PC-3 (cell line): ENCODE measurements at regions not wholly inside any gene's neighbourhood (a gene's known extent, or its start where the extent isn't known, plus 50 kb on each side); places are given as distances from the start of the nearest gene placed in this dataset.

Experiments
- ATAC-seq: fragments of 200-7000 bp; cut with Tn5 transposase; 2 replicates; pipeline ENCODE4 v1.9.1; 2020; ENCODE audit warnings: mild to moderate bottlenecking, moderate library complexity
- BruUV-seq: library from RNA; stranded (reverse); fragments of 400-500 nt; replicated peaks from 2 replicates; lab custom pipeline; 2021; lab: Mats Ljungman, UMichigan
- CTCF ChIA-PET: fragments of 300-600 bp; sonication (Branson Sonifier 250); formaldehyde crosslinking; loops from one replicate; lab custom pipeline; 2022; ENCODE audit warnings: antibody characterized with exemption; lab: Charles Lee
- POLR2A ChIA-PET: fragments of 300-600 bp; sonication (Branson Sonifier 250); formaldehyde crosslinking; loops from one replicate; lab custom pipeline; 2022; ENCODE audit warnings: antibody characterized with exemption; ENCODE audit not compliant: unreplicated experiment; lab: Charles Lee
- DNase-seq: peaks from one replicate; pipeline ENCODE4 v3.0.0-alpha.2; 2015
- H2AFZ ChIP-seq: fragments of 300-600 bp; sonication (generic); 2 replicates; pipeline ENCODE4 v1.6.0; 2016; ENCODE audit warnings: antibody characterized with exemption, low read length
- H3F3A ChIP-seq: fragments of 300-600 bp; sonication (generic); one replicate; pipeline ENCODE4 v1.6.0; 2017; ENCODE audit warnings: antibody characterized with exemption, low read length, control low read depth, mild to moderate bottlenecking; ENCODE audit not compliant: unreplicated experiment
- H3K27ac ChIP-seq: fragments of 300-600 bp; sonication (generic); 2 replicates; pipeline ENCODE4 v1.5.1; 2016; ENCODE audit warnings: mild to moderate bottlenecking, low read length
- H3K27me3 ChIP-seq: fragments of 300-600 bp; sonication (generic); 2 replicates; pipeline ENCODE4 v1.6.1; 2016; ENCODE audit warnings: low read length, mixed read lengths
- H3K36me3 ChIP-seq: fragments of 300-600 bp; sonication (generic); 2 replicates; pipeline ENCODE4 v1.6.1; 2016; ENCODE audit warnings: low read depth, mixed run types, low read length, mixed read lengths
- H3K4me1 ChIP-seq: fragments of 300-600 bp; sonication (generic); 2 replicates; pipeline ENCODE4 v1.5.1; 2016; ENCODE audit warnings: low read length; ENCODE audit not compliant: insufficient read depth
- H3K4me2 ChIP-seq: fragments of 300-600 bp; sonication (generic); 2 replicates; pipeline ENCODE4 v1.6.0; 2016; ENCODE audit warnings: low read length
- H3K4me3 ChIP-seq: fragments of 300-600 bp; sonication (generic); 2 replicates; pipeline ENCODE4 v1.5.1; 2016; ENCODE audit warnings: mild to moderate bottlenecking, low read length, mixed read lengths
- H3K79me2 ChIP-seq: fragments of 300-600 bp; sonication (generic); 2 replicates; pipeline ENCODE4 v1.6.1; 2017; ENCODE audit warnings: low read length, mixed read lengths
- H3K9ac ChIP-seq: fragments of 300-600 bp; sonication (generic); 2 replicates; pipeline ENCODE4 v1.6.0; 2016; ENCODE audit warnings: mild to moderate bottlenecking, low read length
- H3K9me2 ChIP-seq: fragments of 300-600 bp; sonication (generic); replicated peaks from 2 replicates; pipeline ENCODE4 v1.6.1; 2016; ENCODE audit warnings: mixed run types, low read length, mixed read lengths
- H3K9me3 ChIP-seq: fragments of 300-600 bp; sonication (generic); 2 replicates; pipeline ENCODE4 v1.6.1; 2016; ENCODE audit warnings: low read length, mixed read lengths
- H4K20me1 ChIP-seq: fragments of 300-600 bp; sonication (generic); 2 replicates; pipeline ENCODE4 v1.6.1; 2016; ENCODE audit warnings: low read length, mixed read lengths
- CTCF ChIP-seq: fragments of 300-600 bp; sonication (generic); conservative IDR thresholded peaks from 2 replicates; pipeline ENCODE4 v1.5.1; 2017; ENCODE audit warnings: antibody characterized with exemption, low read depth, mild to moderate bottlenecking, low read length
- EZH2 ChIP-seq: fragments of 300-600 bp; sonication (generic); IDR thresholded peaks from one replicate; pipeline ENCODE4 v1.6.1; 2017; ENCODE audit warnings: antibody characterized with exemption, mild to moderate bottlenecking, low read length; ENCODE audit not compliant: unreplicated experiment
- EZH2phosphoT487 ChIP-seq: fragments of 300-600 bp; sonication (generic); IDR thresholded peaks from 2 replicates; pipeline ENCODE4 v1.6.1; 2018; ENCODE audit warnings: mild to moderate bottlenecking, antibody characterized with exemption, low read length, borderline replicate concordance
- intact Hi-C: fragments of 100-400 bp; cut with micrococcal nuclease; formaldehyde crosslinking; loops from 2 replicates; pipeline ENCODE4 v1.9.0; 2023

- Histone ChIP-seq H3K27me3 (no peaks in the 10 kb centered on the region), H3K4me2 (no peak overlapping the region), H3K9me2 (no peaks in the 10 kb centered on the region), H4K20me1 (no peaks in the 10 kb centered on the region), H3K4me3 (no peak overlapping the region), H2AFZ (peak overlapping the region; percentile 40; the same call in 1 of the 2 replicates), H3F3A (no peaks in the 10 kb centered on the region), H3K9me3 (no peaks in the 10 kb centered on the region), H3K4me1 (peaks cover 3% of the 10 kb centered on the region; the same call in 1 of the 2 replicates), H3K9ac (no peak overlapping the region), H3K79me2 (no peaks in the 10 kb centered on the region), H3K36me3 (no peaks in the 10 kb centered on the region), H3K27ac (no peak overlapping the region)
- ChIA-PET POLR2A (no interaction called here), CTCF (interaction anchor here (0.5 to 1.9 kb wide), 11 partner anchors 10 to 297 kb away, joined by 3 to 21 read pairs (median 4); partner anchors contain the start of gene TBC1D5)
- DNase-seq (peak; percentile 83), ATAC-seq (peak; percentile 93)
- intact Hi-C loops, result loop anchor here (1.0 to 5.0 kb wide), 6 partner anchors 62 to 584 kb away; no protein-coding TSS in a partner anchor
- TF ChIP-seq CTCF (peak; percentile 98), EZH2 (no peak)
- BruUV-seq, result no TSS peak
Measured at GRCh38 chr3:17841190-17841828, 98.9 kb upstream of the TBC1D5 start.

- TF ChIP-seq EZH2, result no peak
- no peak for TF ChIP-seq EZH2phosphoT487
- TF ChIP-seq CTCF, result no peak
- Histone ChIP-seq H3K4me2 (no peak overlapping the region), H3K36me3 (no peaks in the 10 kb centered on the region), H3K79me2 (no peaks in the 10 kb centered on the region), H3K4me1 (peaks cover 10% of the 10 kb centered on the region; the same call in 1 of the 2 replicates), H3K9me2 (no peaks in the 10 kb centered on the region), H3K9me3 (no peaks in the 10 kb centered on the region), H3K27ac (no peak overlapping the region), H4K20me1 (no peaks in the 10 kb centered on the region), H3F3A (no peaks in the 10 kb centered on the region), H3K27me3 (no peaks in the 10 kb centered on the region), H3K9ac (no peak overlapping the region), H2AFZ (peak overlapping the region; percentile 40; the same call in 1 of the 2 replicates), H3K4me3 (no peak overlapping the region)
- intact Hi-C loops, result loop anchor here (1.0 to 5.0 kb wide), 6 partner anchors 61 to 583 kb away; no protein-coding TSS in a partner anchor
- POLR2A ChIA-PET, result no interaction called here
- no peak for ATAC-seq
- no TSS peak for BruUV-seq
- DNase-seq, result no peak
- CTCF ChIA-PET, result interaction anchor here (0.5 to 1.9 kb wide), 6 partner anchors 40 to 296 kb away, joined by 3 to 21 read pairs (median 4); no protein-coding TSS in a partner anchor
Measured at GRCh38 chr3:17840651-17841050, 98.2 kb upstream of the TBC1D5 start.

GRCh38 chr3:17840126-17840525 is 97.7 kb upstream of the TBC1D5 start:
- H3K27me3 ChIP-seq, result no peaks in the 10 kb centered on the region
- H3K9me2 ChIP-seq, result no peaks in the 10 kb centered on the region
- H3F3A ChIP-seq, result no peaks in the 10 kb centered on the region
- no peaks in the 10 kb centered on the region for H3K9me3 ChIP-seq
- no peak for ATAC-seq
- TF ChIP-seq EZH2phosphoT487, result no peak
- no peak for TF ChIP-seq CTCF
- no peak for TF ChIP-seq EZH2
- no peak overlapping the region for H3K4me3 ChIP-seq
- BruUV-seq, result no TSS peak
- intact Hi-C loops, result loop anchor here (5.0 kb wide), 2 partner anchors 533 to 583 kb away; no protein-coding TSS in a partner anchor
- H2AFZ ChIP-seq, result no peak overlapping the region
- no peaks in the 10 kb centered on the region for H3K79me2 ChIP-seq
- H3K9ac ChIP-seq, result no peak overlapping the region
- ChIA-PET POLR2A (no interaction called here), CTCF (interaction anchor here (1.6 kb wide), 1 partner anchor 39 kb away, joined by 4 read pairs; no protein-coding TSS in a partner anchor)
- no peak overlapping the region for H3K4me2 ChIP-seq
- DNase-seq, result no peak
- H4K20me1 ChIP-seq, result no peaks in the 10 kb centered on the region
- no peak overlapping the region for H3K27ac ChIP-seq
- no peaks in the 10 kb centered on the region for H3K36me3 ChIP-seq
- H3K4me1 ChIP-seq, result peaks cover 10% of the 10 kb centered on the region; the same call in 1 of the 2 replicates
